ENCODE measurements at regions not wholly inside any gene's neighbourhood (a gene's known extent, or its start where the extent isn't known, plus 50 kb on each side); places are given as distances from the start of the nearest gene placed in this dataset.

DNA sequence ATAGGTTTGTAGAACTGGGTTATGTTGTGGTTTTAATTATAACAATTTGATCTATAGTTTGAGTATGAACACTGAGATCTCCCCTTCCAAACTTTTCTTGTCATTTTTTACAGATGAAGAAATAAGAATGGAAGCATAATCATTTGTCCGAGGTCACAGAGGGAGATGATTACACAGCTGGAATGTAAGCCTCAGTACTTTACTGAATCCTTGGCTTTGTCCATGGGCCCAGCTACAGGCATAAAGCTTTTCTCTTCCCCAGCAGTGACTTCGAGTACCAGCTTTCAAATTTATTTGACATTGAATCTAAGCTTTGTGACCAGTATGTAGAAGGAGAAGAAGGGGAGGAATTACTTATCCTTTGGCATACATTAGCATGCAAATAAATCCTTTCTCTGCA lies 80.9 kb upstream of the DCBLD2 start:
- DNase-seq: no peak

DNA sequence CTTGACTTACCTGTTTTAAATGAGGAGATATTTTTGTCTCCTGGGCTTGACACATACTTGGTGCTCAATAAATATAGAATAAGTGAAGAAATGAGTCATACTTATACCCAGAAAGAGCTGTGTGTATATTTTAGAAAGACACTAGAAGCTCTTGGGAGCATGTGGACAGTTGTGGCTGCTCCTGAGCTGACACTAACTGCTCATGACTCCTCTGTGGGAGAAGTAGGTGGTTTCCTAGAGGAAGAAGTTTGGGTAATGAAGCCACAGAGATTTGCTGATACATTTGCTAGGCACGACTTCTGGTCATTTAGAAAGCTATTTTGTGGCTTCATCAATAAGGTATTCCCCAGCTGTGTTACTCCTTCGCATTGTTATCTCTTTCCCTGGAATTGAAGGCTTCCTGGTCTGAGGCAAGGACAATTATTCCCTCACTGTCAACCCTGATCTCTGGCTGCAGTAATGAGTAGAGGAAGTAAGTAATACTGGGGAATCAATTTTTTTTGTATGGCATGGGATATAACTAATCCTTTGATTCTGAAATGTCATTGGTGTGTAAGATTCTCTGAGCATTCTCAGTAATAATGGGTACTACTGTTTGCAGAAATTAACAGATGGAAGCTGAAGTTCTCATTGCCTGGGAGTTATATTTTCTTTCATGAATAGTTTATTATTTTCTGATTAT lies 79.6 kb upstream of the DCBLD2 start:
- no peak for DNase-seq

DNA sequence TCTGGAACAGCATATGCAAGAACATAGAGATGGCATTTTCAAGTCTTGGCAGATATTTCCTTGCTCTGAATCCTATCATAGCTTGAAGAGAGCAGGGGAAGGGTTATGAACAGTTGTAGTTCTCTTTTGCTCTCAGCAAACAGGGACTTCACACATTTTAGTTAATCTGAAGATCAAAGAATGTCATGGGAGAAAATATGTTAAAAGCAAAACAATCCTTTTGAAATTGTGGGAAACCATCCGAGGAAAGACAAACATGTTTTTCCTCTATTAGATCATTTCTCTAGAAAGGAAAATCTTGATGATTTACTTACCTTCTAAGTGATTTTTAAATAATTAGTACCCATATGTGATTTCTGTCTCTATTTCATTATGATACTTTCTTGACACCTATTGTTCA lies 77.8 kb upstream of the DCBLD2 start:
- DNase-seq: no peak

DNA sequence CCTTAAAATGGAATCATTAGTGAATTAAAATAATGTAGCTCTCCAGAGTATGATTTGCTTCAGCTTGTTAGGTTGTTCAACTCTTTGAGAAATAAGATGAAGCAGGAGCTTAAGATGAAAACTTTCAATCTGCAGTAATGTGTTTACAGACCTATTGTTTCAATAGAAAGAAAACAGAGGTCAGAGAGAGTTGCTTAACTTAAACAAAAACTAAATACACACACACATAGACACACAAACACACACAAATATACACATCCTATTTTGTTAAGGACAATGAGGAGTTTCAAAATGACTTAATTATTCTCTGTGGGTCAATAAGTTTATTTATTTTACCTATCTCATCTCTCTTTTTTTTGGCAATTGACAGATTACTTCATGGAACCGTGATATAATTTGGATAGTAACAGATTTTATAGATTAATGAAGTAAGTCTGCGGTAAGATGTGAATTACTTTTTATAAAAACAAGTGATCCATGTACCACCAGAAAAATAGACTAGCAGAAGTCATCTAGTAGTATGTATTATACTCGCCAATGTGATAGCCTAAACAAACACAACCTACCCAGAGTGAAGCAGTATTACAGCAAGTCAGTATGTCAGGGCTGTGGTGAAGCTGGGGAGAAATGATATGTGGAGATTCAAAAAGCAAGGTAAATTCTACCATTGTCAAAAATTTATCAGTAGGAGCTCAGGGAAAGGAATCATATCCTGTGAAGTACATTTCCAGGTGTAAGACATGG lies 76.7 kb upstream of the DCBLD2 start:
- DNase-seq: no peak

DNA sequence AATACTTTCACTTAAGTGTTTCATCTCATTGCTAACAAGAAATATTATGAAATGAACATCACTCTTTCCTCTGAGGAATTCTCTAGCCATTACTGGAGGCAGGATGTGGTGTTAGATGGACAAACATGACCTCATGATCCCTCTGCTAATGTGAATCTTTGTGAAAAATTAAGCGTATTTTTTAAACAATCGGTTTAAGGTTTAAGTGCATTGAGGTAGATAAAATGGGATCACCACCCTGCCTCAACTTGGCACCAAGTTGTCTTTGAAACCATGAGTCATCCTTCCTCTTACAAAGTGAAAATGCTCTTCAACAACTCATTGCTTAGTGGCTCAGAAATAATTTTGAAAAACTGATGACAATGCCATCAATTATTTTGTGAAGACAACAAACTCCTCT lies 76.0 kb upstream of the DCBLD2 start:
- no peak for DNase-seq

DNA sequence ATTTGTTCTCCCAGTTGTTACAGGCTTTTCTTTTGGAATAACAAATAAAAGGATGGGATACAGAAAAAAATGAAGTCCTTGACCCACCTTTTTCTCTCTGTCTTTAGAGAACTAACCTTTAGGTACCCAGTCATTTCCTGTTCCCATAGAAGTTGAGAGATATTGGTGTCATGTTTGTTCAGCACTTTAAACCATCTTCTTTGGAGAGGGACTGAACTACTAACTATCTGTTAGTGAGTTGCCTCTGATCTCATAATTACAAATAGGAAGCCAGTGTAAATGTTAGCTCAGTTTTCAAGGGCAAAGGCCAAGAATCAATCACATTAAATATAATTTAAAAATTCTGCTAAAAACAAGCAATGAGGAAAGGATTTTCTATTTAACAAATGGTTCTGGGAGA lies 72.9 kb upstream of the DCBLD2 start:
- no peak for DNase-seq

DNA sequence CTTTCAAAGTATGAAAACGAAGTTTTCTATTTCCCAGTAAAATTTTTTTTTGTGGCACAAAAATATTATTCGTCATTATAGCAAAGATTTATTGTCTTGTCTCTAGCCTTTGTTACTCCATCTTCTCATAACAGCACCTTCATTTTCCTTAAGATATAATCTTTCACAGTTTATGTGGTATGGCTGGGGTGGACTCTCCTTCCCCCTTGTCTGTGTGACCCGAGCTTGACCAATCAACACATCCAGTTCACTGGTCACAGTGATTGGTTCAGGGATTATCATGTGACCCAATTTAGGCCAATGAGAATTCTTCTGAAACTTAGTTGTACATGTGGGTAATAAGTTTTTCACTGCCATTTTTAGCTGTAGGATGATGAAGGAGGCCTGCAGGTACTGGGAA lies 71.2 kb upstream of the DCBLD2 start:
- no peak for DNase-seq

DNA sequence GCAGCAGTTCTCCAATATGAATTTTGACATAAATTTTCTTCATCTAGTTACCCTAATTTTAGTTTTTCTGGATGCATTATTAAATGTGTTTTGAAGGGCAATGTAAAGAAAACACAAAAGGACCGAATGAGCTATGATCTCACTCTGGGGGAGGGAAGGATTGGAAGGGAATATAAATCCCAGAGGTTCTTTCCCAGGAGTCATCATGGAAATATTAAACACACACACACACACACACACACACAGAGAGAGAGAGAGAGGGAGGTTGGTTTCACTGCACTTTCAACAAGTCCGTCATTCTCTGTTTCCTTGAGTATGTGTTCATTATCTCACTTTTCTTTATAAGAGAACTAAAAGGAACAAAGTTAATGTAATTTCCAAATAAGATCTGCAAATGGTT lies 70.7 kb upstream of the DCBLD2 start:
- DNase-seq: no peak

DNA sequence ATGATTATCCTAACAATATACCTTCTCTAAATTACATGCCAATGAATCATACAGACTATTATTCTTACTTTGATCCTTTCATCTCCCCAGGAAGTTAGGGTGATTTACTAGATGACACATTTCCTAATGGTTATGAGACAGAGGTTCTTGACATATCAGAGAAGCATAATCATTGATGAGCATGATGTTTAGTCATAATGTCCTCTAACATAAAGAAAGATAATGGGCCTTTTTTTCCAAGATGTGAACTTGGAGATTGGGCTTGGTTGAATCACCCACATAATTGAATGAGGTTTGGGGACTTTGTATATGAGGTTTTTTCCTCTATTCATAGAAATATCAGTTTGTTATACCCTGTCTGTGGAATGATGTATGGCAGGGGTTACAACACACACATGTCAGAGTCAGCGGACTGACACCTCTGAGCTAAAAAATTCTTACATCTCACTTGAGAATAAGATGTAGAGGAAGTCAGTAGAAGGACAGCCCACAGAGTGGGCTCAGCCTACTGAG lies 69.7 kb upstream of the DCBLD2 start:
- no peak for DNase-seq

DNA sequence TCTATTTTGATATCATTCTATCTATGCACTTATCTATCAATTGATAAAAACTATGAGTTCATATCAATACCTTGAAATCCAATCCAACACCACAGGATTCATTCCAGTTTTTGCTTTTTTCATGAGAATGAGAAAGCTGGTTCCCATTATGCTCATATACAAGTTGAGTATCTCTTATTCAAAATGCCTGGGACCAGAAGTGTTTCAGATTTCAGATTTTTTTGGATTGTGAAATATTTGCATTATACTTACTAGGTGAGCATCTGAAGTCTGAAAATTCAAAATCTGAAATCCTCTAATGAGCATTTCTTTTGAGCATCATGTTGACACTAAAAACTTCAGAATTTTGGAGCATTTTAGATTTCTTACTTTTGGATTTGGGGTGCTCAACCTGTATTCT lies 67.8 kb upstream of the DCBLD2 start:
- DNase-seq: no peak

DNA sequence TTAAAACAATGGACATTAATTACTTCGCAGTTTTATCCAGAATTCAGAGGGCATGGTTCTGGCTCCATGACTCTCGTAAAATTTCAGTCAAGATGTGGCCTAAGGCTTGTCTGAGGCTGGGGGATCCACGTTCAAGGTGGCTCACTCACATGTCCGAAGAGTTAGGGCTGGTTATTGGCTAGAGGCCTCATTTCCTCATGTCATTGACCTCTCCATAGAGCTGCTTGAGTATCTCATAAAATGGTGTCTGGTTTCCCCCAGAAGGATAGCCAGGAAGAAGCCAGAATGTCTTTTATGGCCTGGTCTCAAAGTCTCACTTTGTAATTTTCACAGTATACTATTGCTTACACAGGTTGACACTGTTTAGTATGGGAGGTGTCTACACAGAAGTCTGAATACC lies 67.3 kb upstream of the DCBLD2 start:
- no peak for DNase-seq

DNA sequence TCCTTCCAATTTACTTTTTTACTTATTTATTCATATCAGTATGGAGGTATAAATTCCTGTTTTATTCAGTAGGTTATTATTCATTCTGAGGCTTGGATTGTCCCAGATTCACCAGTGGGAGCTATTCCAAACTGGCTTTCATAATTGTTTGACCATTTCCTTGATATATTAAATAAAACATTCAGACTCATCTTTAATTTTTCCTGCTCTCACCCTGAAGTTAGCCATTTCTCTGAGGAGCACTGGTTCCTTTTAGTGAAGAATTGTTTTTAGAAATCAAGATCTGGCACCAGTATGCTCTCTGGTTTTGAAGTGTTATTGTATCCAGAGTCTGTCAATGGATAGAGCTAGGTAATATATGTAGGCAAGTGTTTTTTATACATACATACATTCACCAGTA lies 66.9 kb upstream of the DCBLD2 start:
- no peak for DNase-seq

DNA sequence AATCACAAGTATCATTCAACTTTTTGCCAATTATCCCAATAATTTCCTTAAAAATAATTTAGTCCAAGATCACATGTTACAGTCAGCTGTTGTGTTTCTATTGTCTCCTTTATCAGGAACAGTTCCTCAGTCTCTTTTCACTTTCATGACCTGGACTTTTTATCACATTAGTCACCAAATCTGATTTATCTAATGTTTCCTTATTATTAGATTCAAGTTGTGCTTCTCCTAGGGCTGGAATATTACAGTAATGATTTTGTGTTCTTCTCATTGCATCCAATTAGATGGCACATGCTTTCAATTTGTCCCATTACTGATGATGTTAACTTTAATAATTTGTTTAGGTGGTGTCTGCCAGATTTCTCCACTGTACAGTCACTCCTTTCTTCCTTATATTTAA lies 66.3 kb upstream of the DCBLD2 start:
- DNase-seq: no peak

DNA sequence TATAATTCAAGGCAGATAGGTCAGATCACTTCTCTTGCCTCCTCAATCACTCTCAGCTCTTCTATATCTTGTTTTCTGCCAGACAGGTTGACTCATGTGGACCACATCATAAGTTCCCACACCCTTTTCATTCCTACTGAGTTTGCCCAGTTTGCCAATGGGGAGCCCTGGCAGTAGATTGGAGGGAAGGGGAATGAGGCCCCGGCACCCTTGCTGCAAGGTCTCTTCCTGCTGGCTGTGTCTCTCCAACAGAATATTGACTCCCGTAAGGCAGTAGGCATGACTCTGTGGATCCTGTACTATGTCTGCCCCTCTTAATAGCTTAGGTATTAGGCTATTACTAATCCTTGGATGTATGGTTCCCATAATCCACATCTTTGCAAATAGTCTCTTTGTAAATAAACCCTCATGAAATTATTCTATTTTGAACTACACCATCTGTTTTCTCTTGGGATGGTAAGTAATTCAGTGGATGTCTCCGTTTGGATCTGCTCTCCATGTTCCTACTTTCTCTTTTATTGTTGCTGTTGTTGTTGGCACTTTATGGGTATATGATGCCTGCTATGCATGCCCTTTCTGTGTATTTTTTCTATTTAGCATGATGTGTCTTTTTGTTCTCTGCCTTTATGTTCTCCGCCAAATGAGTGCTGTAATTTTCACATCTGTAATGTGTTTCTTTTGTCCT lies 65.5 kb upstream of the DCBLD2 start:
- no peak for DNase-seq

DNA sequence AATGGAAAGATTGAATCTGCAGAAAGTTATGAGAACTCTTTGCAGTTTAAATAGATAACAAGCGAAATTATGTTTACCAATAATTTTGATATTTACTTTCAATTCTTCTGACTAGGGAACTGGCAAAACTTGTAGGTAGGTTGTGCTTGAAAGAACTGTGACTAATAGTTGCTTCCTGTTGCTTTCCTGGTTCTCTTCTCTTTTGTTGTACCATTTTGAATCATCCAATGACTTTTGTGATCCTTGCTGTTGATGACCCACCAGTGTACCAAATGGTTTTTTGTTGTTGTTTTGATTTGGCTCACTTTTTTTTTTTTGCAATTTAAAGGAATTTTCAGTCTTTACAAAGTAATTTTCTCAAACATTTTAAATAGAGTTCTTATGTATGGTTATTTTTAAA lies 64.9 kb upstream of the DCBLD2 start:
- no peak for DNase-seq

DNA sequence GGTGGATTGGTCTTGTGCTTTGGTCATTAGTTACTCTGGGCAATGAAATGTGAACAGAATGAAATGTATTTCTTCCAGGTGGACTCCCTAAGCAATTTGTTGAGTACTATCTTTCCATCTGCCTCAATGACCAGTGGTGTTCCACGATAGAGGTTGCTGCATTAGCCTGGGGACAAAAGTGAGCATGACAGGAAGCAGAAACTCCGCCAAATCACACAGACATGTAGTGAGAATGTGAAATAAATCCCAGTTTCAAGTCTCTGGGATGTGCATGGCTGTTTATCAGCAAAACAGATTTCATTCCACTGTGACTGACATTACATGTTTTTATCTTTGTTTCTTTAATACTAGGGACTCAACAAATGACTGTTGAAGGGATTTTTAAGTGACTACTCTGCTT lies 63.3 kb upstream of the DCBLD2 start:
- DNase-seq: no peak

DNA sequence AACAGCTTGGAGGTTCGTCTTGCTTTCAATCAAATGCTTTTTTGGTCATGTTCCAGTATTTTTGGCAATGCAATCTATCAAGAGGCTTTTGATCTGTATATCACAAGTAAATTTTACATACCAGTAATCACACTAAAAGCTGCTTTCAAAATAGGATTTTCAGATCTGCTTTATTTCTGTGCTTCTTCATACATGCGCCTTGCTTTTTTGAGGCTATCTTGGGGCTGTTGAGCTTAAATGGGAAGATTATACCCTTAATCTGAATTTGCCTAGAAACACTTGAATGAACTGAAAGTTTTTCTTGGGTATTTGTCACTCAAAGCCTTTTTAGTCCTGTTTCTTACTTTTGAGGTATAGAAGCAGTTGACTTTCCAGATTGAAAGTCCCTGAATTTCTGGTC lies 62.1 kb upstream of the DCBLD2 start:
- DNase-seq: no peak

DNA sequence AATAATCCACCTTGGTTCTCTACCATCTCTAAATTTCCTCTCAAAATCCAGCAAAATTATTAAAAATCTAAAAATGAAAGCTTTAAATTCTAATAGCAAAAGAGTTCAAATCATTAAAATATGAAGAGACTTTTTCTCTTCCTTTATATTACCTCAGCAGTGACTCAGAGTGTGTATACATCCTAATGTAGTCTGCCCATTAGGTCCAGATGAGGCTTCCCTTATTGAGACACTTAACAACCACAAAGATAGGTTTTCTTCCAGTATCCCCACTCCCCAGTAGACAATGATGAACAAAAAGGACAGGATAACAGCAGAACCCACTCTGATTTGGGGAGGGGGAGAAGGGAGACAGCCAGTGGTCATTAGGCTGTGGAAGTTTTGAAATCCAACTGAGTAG lies 61.5 kb upstream of the DCBLD2 start:
- DNase-seq: no peak

DNA sequence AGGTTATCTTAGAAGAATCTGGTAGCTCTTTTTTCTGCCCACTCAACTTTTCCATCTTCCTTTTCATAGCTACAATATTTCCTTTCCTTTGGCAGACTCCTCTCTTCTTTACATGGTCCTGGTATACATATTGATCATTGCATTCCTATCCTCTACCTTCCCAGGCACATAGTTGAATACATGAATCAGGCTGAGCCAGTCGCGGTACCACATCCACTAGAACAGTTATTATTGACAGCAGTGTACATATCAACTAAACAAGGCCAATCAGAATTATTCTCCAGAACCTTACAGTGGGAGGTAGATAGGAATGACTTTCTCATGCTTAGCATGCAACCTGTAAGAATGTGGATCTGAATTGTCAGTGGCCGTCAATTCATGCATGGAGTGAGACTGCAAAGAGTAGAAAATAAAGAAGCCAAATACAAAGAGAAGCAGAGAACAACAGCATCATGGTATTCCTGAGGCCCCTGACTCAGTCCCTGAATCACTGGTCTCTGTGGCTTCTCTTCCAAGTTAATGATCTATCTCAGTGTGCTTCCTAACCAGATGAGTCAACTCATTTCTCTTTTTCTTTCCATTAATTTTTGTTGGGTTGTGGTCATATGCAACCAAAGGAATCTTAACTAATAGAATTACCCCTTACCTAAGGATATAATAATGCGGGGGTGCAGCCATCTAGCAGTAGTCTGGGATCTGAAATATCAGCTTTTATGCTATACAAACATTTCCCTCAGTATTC lies 60.9 kb upstream of the DCBLD2 start:
- DNase-seq: no peak

DNA sequence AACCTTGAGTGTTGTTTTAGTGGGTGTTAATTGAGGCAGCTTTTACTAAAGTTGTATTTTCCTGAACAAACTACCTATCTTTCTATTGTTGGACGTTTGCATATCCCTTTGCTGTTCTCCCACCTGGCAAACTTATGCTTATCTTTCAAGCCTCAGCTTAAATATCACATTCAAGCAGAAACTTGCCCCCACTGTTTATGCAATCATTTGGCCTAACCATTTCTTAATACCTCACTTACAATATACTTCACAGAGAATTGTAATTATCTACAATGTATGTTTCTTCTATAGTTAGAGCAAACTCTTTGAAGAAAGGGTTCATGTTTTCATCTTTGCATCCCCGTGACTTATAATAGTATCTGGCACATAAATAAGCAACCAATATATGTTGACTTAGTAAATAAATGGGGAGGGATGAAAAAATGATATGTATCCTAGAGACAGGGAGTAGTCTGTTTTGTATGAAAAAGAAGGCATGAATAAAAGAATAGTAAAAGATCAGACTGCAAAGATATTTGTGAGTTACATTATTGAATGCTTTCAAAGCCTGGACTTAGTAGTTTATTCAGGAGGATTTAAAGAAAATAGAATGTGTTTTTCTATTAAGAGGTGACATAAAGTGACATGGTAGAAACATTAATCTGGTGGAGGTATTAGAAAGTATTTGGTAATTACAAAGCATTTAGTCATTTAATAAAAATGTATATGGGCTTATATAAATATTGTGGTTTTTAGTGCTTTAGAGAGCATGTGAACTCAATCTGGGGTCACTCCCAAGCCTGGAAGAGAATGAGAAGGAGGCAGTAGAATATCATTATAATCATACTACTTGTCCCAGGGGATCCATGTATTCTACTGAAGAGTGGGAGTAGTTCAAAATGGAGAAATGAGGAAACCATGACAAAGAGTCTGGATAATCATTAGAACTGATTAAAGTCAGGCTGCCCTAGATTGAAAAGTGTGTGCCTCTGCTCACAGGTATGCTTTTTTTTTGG lies 60.0 kb upstream of the DCBLD2 start:
- no peak for DNase-seq

DNA sequence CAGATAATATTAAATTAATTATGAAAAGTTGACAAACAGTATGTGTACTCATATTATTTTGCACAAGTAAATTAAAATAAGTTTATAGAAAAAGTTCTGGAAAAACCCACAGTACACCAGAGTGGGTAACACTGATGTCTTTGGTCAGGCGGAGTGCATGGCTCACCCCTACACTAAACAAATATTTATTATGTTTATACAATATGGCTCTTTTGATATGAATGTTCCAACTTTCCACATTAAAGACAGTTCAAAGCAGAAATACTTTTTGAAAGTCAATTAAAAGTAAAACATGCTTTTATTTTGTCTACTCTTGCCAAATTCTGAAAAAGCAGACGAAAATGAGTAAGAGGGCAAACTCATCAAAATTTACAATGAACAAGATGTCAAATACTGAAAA lies 56.2 kb upstream of the DCBLD2 start:
- DNase-seq: no peak

DNA sequence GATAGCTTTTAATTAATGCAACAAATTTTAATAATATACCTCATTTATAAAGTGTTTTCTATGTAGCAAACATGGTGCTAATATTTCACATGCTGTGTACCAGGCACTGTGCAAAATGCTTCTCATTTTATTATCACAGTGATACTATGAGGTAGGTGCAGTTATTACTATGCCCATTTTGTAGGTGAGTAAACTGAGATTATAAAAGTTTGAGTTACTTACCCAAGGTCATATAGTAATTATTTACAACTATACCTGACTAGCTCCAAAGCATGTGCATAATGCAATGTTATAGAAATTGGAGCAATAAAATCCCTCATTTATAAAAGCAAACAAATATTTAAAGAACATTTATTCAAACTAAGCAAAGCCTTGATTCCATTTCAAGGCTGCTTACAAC lies 54.5 kb upstream of the DCBLD2 start:
- DNase-seq: no peak

All from NCI-H1092 (cell line).